Activated CD4-positive, alpha-beta memory T cell treated with anti-CD3 and anti-CD28 coated beads, Interleukin-2, amount 10 ng/mL, durations not matched to agents 7 days and 5 days (primary cell): ENCODE measurements at regions not wholly inside any gene's neighbourhood (a gene's known extent, or its start where the extent isn't known, plus 50 kb on each side); places are given as distances from the start of the nearest gene placed in this dataset.

Source experiments
- CTCF ChIA-PET: fragments of 350-600 bp; sonication (Branson Sonifier 250); formaldehyde crosslinking; loops from one replicate; lab custom pipeline; 2021; ENCODE audit warnings: antibody characterized with exemption, inconsistent platforms; lab: Charles Lee
- POLR2A ChIA-PET: fragments of 350-600 bp; sonication (Branson Sonifier 250); formaldehyde crosslinking; loops from one replicate; lab custom pipeline; 2021; ENCODE audit warnings: antibody characterized with exemption; lab: Charles Lee
- DNase-seq: peaks from one replicate; pipeline ENCODE4 v3.0.0-alpha.2; 2020
- H3K27ac Mint-ChIP-seq: one replicate; pipeline ENCODE4 v1.8.0; 2021; ENCODE audit warnings: mild to moderate bottlenecking, mixed read lengths
- H3K27me3 Mint-ChIP-seq: one replicate; pipeline ENCODE4 v1.8.0; 2021; ENCODE audit warnings: mixed read lengths
- H3K36me3 Mint-ChIP-seq: one replicate; pipeline ENCODE4 v1.8.0; 2021; ENCODE audit warnings: low read depth, mixed read lengths
- H3K4me1 Mint-ChIP-seq: one replicate; pipeline ENCODE4 v1.8.0; 2021; ENCODE audit warnings: mixed read lengths
- H3K4me3 Mint-ChIP-seq: one replicate; pipeline ENCODE4 v1.8.0; 2021; ENCODE audit warnings: mild to moderate bottlenecking, mixed read lengths
- H3K9me3 Mint-ChIP-seq: one replicate; pipeline ENCODE4 v1.8.0; 2021; ENCODE audit warnings: mixed read lengths

- Mint-ChIP-seq H3K27me3 (peaks cover 14% of the 10 kb centered on the region), H3K4me1 (no peaks in the 10 kb centered on the region), H3K9me3 (no peaks in the 10 kb centered on the region), H3K36me3 (no peaks in the 10 kb centered on the region), H3K4me3 (no peak overlapping the region), H3K27ac (no peak overlapping the region)
- ChIA-PET CTCF (no interaction called here), POLR2A (no interaction called here)
- no peak for DNase-seq
These were observed 155.0 kb upstream of the ANK2 start for GRCh38 chr4:112894480-112894879.

- ChIA-PET CTCF (no interaction called here), POLR2A (no interaction called here)
- Mint-ChIP-seq H3K27ac (no peak overlapping the region), H3K27me3 (peaks cover 16% of the 10 kb centered on the region), H3K9me3 (no peaks in the 10 kb centered on the region), H3K4me1 (no peaks in the 10 kb centered on the region), H3K36me3 (no peaks in the 10 kb centered on the region), H3K4me3 (no peak overlapping the region)
- DNase-seq: no peak
These were observed 154.5 kb upstream of the ANK2 start for GRCh38 chr4:112894951-112895350.

DNA sequence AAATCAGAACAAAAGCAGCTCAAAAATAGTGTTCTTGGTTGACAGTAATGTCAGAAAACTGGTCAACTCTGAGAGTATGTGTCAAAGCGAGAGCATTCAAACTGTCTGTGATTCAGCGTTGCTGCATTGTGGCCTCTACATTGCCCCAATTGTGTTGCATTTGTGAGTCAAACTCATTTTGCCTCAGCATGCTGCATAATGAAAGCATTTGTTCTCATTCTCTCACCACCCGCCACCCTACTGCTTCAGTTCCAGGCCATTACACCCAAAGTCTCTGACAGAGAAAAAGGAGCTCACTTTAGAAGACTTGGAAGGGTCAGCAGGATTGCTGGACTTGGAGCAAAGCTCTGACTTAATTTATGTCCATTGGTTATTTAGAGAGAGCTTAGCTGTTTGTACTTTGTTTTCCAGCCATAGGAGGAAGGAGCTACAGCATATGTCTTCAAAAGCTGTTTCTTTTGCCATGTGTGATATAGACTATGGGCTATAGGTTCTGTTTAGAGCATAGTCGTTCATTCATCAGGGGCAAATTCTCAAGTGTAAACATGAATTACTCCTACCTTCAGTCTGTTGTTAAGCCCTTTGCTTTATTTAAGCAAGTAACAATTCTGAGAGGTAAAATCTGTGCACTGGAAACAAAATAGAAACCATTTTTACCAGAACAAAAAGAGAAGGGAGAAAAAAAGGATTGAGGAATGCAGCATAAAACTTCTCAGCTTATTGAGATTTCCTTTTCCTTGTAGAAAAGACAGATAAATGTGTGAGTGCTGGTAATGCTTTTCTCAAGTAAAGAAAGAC, 153.4 kb upstream of the ANK2 start:
- DNase-seq: no peak
- no peak overlapping the region for H3K4me3 Mint-ChIP-seq
- peaks cover 16% of the 10 kb centered on the region for H3K27me3 Mint-ChIP-seq
- POLR2A ChIA-PET: no interaction called here
- CTCF ChIA-PET: no interaction called here
- H3K4me1 Mint-ChIP-seq: no peaks in the 10 kb centered on the region
- H3K36me3 Mint-ChIP-seq: no peaks in the 10 kb centered on the region
- no peak overlapping the region for H3K27ac Mint-ChIP-seq
- H3K9me3 Mint-ChIP-seq: no peaks in the 10 kb centered on the region

GRCh38 chr4:112896609-112897190, 152.8 kb upstream of the ANK2 start:
- no peaks in the 10 kb centered on the region for H3K36me3 Mint-ChIP-seq
- H3K27me3 Mint-ChIP-seq: peaks cover 16% of the 10 kb centered on the region
- H3K4me1 Mint-ChIP-seq: no peaks in the 10 kb centered on the region
- no peak overlapping the region for H3K27ac Mint-ChIP-seq
- H3K4me3 Mint-ChIP-seq: no peak overlapping the region
- no peaks in the 10 kb centered on the region for H3K9me3 Mint-ChIP-seq
- no peak for DNase-seq
- CTCF ChIA-PET: no interaction called here
- POLR2A ChIA-PET: no interaction called here

- no peak for DNase-seq
- peaks cover 16% of the 10 kb centered on the region for H3K27me3 Mint-ChIP-seq
- no peaks in the 10 kb centered on the region for H3K4me1 Mint-ChIP-seq
- ChIA-PET CTCF (no interaction called here), POLR2A (no interaction called here)
- H3K36me3 Mint-ChIP-seq: no peaks in the 10 kb centered on the region
- no peak overlapping the region for H3K4me3 Mint-ChIP-seq
- no peak overlapping the region for H3K27ac Mint-ChIP-seq
- no peaks in the 10 kb centered on the region for H3K9me3 Mint-ChIP-seq
These were observed 151.9 kb upstream of the ANK2 start for GRCh38 chr4:112897543-112897942.

DNA sequence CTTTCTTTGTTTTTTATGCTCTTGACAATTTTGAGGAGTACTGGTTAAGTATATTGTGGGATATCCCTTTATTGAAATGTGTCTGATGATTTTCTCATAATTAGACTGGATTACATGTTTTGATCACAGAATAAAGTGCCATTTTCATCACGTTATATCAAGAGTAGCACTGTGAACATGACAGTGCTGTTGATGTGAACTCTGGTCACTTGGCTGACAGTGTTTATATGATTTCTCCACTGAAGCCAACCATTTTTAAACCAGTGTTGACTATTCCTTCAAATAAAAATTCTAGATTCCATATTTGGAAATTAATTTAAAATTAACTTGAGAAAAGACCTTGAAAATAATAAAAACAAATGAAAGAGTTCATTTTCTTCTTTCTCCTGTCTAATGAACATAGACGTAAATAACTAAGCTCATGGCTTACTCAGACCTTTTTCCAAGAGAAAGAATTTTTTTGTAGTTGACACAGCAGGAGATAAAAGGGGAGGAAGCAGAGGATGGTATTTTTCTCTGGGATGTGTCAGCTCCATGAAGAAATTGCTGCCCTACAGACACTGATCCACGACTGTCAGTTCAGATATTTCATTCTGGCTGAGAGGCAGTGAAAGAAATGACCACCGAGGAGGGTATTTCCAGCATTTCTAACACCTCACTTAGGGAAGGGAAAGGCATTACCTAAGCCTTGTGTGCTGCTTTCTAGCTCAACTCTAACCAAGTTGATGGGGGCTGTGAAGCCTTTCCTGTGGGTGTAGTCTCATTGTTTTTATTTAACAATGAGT, 150.9 kb upstream of the ANK2 start:
- H3K27ac Mint-ChIP-seq: no peak overlapping the region
- no peaks in the 10 kb centered on the region for H3K9me3 Mint-ChIP-seq
- H3K4me3 Mint-ChIP-seq: no peak overlapping the region
- no peaks in the 10 kb centered on the region for H3K4me1 Mint-ChIP-seq
- DNase-seq: no peak
- ChIA-PET CTCF (no interaction called here), POLR2A (no interaction called here)
- peaks cover 14% of the 10 kb centered on the region for H3K27me3 Mint-ChIP-seq
- H3K36me3 Mint-ChIP-seq: no peaks in the 10 kb centered on the region

GRCh38 chr4:112900416-112900815, 149.0 kb upstream of the ANK2 start:
- ChIA-PET POLR2A (no interaction called here), CTCF (interaction anchor here (0.6 kb wide), 1 partner anchor 26 kb away, joined by 3 read pairs; no protein-coding TSS in a partner anchor)
- Mint-ChIP-seq H3K4me3 (no peak overlapping the region), H3K27me3 (peaks cover 12% of the 10 kb centered on the region), H3K27ac (no peak overlapping the region), H3K9me3 (no peaks in the 10 kb centered on the region), H3K36me3 (no peaks in the 10 kb centered on the region), H3K4me1 (no peaks in the 10 kb centered on the region)
- DNase-seq: no peak

DNA sequence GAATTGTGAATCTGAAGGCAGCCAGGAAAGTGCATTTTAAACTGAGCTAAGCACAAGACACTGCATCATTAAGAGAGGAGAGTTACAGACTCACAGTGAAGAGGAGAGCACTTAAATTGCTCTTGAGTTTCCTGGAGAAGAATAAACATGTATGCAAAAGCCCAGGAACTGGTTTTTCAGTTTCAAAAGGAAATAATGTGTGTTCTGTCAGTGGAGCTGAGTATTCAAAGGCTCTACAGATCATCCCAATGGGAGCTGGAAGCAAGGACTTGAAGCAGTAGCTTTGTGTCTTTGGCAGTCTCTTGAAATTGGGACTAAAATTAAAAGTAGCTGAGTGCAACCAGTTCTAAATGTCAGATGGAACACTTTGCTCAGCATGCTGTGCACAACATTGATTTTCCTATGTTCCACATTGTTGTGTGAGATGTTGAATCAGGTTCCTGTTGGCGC, 147.5 kb upstream of the ANK2 start:
- Mint-ChIP-seq H3K4me1 (no peaks in the 10 kb centered on the region), H3K4me3 (no peak overlapping the region), H3K27ac (no peak overlapping the region), H3K36me3 (no peaks in the 10 kb centered on the region), H3K27me3 (peaks cover 11% of the 10 kb centered on the region), H3K9me3 (no peaks in the 10 kb centered on the region)
- POLR2A ChIA-PET: no interaction called here
- CTCF ChIA-PET: no interaction called here
- DNase-seq: no peak

GRCh38 chr4:112905728-112906127, 143.7 kb upstream of the ANK2 start:
- ChIA-PET CTCF (no interaction called here), POLR2A (no interaction called here)
- H3K9me3 Mint-ChIP-seq: no peaks in the 10 kb centered on the region

GRCh38 chr4:112908511-112908910, 140.9 kb upstream of the ANK2 start:
- H3K27me3 Mint-ChIP-seq: peaks cover 13% of the 10 kb centered on the region
- H3K4me3 Mint-ChIP-seq: no peak overlapping the region
- ChIA-PET CTCF (no interaction called here), POLR2A (no interaction called here)
- no peaks in the 10 kb centered on the region for H3K9me3 Mint-ChIP-seq
- no peaks in the 10 kb centered on the region for H3K36me3 Mint-ChIP-seq
- H3K27ac Mint-ChIP-seq: no peak overlapping the region
- DNase-seq: no peak
- no peaks in the 10 kb centered on the region for H3K4me1 Mint-ChIP-seq

More at GRCh38 chr4:112905728-112906127, 143.7 kb upstream of the ANK2 start:
- H3K4me3 Mint-ChIP-seq: no peak overlapping the region
- peaks cover 13% of the 10 kb centered on the region for H3K27me3 Mint-ChIP-seq
- no peak overlapping the region for H3K27ac Mint-ChIP-seq
- DNase-seq: no peak
- H3K36me3 Mint-ChIP-seq: no peaks in the 10 kb centered on the region
- H3K4me1 Mint-ChIP-seq: no peaks in the 10 kb centered on the region

DNA sequence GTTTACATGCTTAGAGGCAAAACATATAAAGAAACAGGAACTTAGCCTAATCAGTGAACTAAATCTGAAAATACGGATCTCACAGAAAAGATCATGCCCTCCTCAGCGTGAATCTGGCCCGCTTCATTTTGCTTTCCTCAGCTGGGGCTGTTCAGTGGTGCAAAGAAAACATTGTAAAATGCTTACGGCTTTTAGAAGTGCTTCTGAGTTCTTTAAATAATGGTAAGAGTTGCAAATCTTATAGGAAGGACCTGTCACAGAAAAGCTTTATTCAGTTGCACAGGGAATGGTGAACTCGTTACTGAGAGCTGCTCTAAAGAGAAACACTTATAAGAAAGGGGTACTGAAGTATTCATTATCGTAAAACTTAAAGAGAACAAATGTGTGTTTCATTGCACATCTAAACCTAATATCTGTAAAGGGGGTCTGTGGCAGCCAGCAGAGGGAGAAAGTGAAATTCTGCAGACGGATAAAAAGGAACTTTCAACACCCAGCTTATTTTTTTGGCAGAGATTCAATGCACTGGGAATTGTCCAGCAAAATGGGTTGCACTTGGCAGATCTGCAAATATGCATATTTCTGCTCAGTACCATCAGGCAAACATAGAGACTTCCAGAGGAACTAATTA, 139.2 kb upstream of the ANK2 start:
- H3K27me3 Mint-ChIP-seq: peaks cover 13% of the 10 kb centered on the region
- POLR2A ChIA-PET: no interaction called here
- CTCF ChIA-PET: no interaction called here
- H3K27ac Mint-ChIP-seq: no peak overlapping the region
- H3K4me3 Mint-ChIP-seq: no peak overlapping the region
- no peaks in the 10 kb centered on the region for H3K9me3 Mint-ChIP-seq
- no peak for DNase-seq
- H3K36me3 Mint-ChIP-seq: no peaks in the 10 kb centered on the region
- H3K4me1 Mint-ChIP-seq: no peaks in the 10 kb centered on the region

- Mint-ChIP-seq H3K36me3 (no peaks in the 10 kb centered on the region), H3K27me3 (no peaks in the 10 kb centered on the region), H3K27ac (no peak overlapping the region), H3K4me1 (no peaks in the 10 kb centered on the region), H3K9me3 (no peaks in the 10 kb centered on the region), H3K4me3 (no peak overlapping the region)
- ChIA-PET CTCF (no interaction called here), POLR2A (no interaction called here)
- DNase-seq: no peak
These were observed 132.6 kb upstream of the ANK2 start for GRCh38 chr4:112916868-112917267.

GRCh38 chr4:112923516-112923915, 125.9 kb upstream of the ANK2 start:
- Mint-ChIP-seq H3K27ac (no peak overlapping the region), H3K4me1 (no peaks in the 10 kb centered on the region), H3K36me3 (no peaks in the 10 kb centered on the region), H3K9me3 (no peaks in the 10 kb centered on the region), H3K4me3 (no peak overlapping the region), H3K27me3 (peaks cover 4% of the 10 kb centered on the region)
- CTCF ChIA-PET: no interaction called here
- no peak for DNase-seq
- POLR2A ChIA-PET: no interaction called here
